Lower lobe of right lung (tissue), 2 donors: ENCODE measurements at regions not wholly inside any gene's neighbourhood (a gene's known extent, or its start where the extent isn't known, plus 50 kb on each side); places are given as distances from the start of the nearest gene placed in this dataset.
"Not testable (repeated sequence)": the region's sequence is repeated elsewhere in the genome, so short reads cannot be mapped to it uniquely, and the experiment has no call there.

Experiments
- ATAC-seq, 2 donors: fragments of 200-7000 bp; cut with Tn5 transposase; one replicate each; pipeline ENCODE4 v1.9.1; 2020 to 2022; ENCODE audit warnings: mild to moderate bottlenecking in 2 of 2, moderate library complexity in 2 of 2
- DNase-seq: peaks from one replicate; pipeline ENCODE4 v3.0.0-alpha.2; 2020
- H3K27ac ChIP-seq: fragments of 200-600 bp; one replicate; pipeline ENCODE4 v1.8.0; 2022
- H3K27me3 ChIP-seq: fragments of 200-600 bp; one replicate; pipeline ENCODE4 v1.8.0; 2022; ENCODE audit warnings: low read depth
- H3K36me3 ChIP-seq: fragments of 200-600 bp; one replicate; pipeline ENCODE4 v1.8.0; 2022; ENCODE audit warnings: mild to moderate bottlenecking
- H3K4me1 ChIP-seq: fragments of 200-600 bp; one replicate; pipeline ENCODE4 v1.8.0; 2022
- H3K4me3 ChIP-seq: fragments of 200-600 bp; one replicate; pipeline ENCODE4 v1.8.0; 2022; ENCODE audit warnings: mild to moderate bottlenecking
- H3K9me3 ChIP-seq: fragments of 200-600 bp; one replicate; pipeline ENCODE4 v1.8.0; 2022
- CTCF ChIP-seq: fragments of 200-600 bp; IDR thresholded peaks from one replicate; pipeline ENCODE4 v1.8.0; 2022; ENCODE audit warnings: antibody characterized with exemption, mild to moderate bottlenecking
- intact Hi-C: fragments of 100-400 bp; cut with DNase I; formaldehyde crosslinking; loops from one replicate; pipeline ENCODE4 v1.11.0; 2022
- donor health status: DM: no; HTN: yes; CAD: no; lungs with severe emphysema.

- Histone ChIP-seq H3K9me3 (no peaks in the 10 kb centered on the region), H3K27me3 (no peaks in the 10 kb centered on the region), H3K4me1 (no peaks in the 10 kb centered on the region), H3K4me3 (no peak overlapping the region), H3K27ac (no peak overlapping the region), H3K36me3 (no peaks in the 10 kb centered on the region)
- DNase-seq (no peak), ATAC-seq (no peak)
- intact Hi-C loops: no loop called here
- TF ChIP-seq CTCF: no peak
Observed at GRCh38 chr19:23554548-23554947, 132.5 kb downstream of the ZNF675 start.

- ATAC-seq: not testable (repeated sequence)
Observed at GRCh38 chr19:23550102-23550501, 136.9 kb downstream of the ZNF675 start.

GRCh38 chr19:23547816-23548430 is 139.1 kb downstream of the ZNF675 start:
- DNase-seq (no peak), ATAC-seq (no peak)
- no peak overlapping the region for H3K27ac ChIP-seq
- no peak overlapping the region for H3K4me3 ChIP-seq
- H3K4me1 ChIP-seq: no peaks in the 10 kb centered on the region
- intact Hi-C loops: no loop called here
- no peak for TF ChIP-seq CTCF
- H3K27me3 ChIP-seq: no peaks in the 10 kb centered on the region
- no peaks in the 10 kb centered on the region for H3K36me3 ChIP-seq
- H3K9me3 ChIP-seq: no peaks in the 10 kb centered on the region

More at GRCh38 chr19:23550102-23550501, 136.9 kb downstream of the ZNF675 start:
- H3K4me1 ChIP-seq, H3K27me3 ChIP-seq, DNase-seq, intact Hi-C loops, H3K9me3 ChIP-seq, H3K27ac ChIP-seq, H3K36me3 ChIP-seq, H3K4me3 ChIP-seq: not testable (repeated sequence)

- DNase-seq (no peak), ATAC-seq (no peak)
- H3K9me3 ChIP-seq: no peaks in the 10 kb centered on the region
- H3K27ac ChIP-seq: no peak overlapping the region
- H3K4me3 ChIP-seq: no peak overlapping the region
- intact Hi-C loops: no loop called here
- H3K27me3 ChIP-seq: no peaks in the 10 kb centered on the region
- TF ChIP-seq CTCF: no peak
- no peaks in the 10 kb centered on the region for H3K4me1 ChIP-seq
- H3K36me3 ChIP-seq: no peaks in the 10 kb centered on the region
Observed at GRCh38 chr19:23547156-23547555, 139.9 kb downstream of the ZNF675 start.

GRCh38 chr19:23543351-23543750 is 143.7 kb downstream of the ZNF675 start:
- intact Hi-C loops: no loop called here
- H3K4me3 ChIP-seq: no peak overlapping the region
- H3K27ac ChIP-seq: no peak overlapping the region
- no peak for ATAC-seq
- no peak for DNase-seq
- no peaks in the 10 kb centered on the region for H3K9me3 ChIP-seq
- H3K4me1 ChIP-seq: no peaks in the 10 kb centered on the region
- no peaks in the 10 kb centered on the region for H3K27me3 ChIP-seq
- H3K36me3 ChIP-seq: no peaks in the 10 kb centered on the region
- TF ChIP-seq CTCF: no peak

- Histone ChIP-seq H3K9me3 (no peaks in the 10 kb centered on the region), H3K4me1 (no peaks in the 10 kb centered on the region), H3K4me3 (no peak overlapping the region), H3K27ac (no peak overlapping the region), H3K36me3 (no peaks in the 10 kb centered on the region), H3K27me3 (no peaks in the 10 kb centered on the region)
- ATAC-seq: no peak
- DNase-seq: no peak
- intact Hi-C loops: no loop called here
- TF ChIP-seq CTCF: no peak
Observed at GRCh38 chr19:23542562-23542961, 144.4 kb downstream of the ZNF675 start.
